Muscle of back (tissue), 3 donors: ENCODE measurements at regions not wholly inside any gene's neighbourhood (a gene's known extent, or its start where the extent isn't known, plus 50 kb on each side); places are given as distances from the start of the nearest gene placed in this dataset.
"Not testable (repeated sequence)": the region's sequence is repeated elsewhere in the genome, so short reads cannot be mapped to it uniquely, and the experiment has no call there.

Experiments
- DNase-seq, 3 donors: peaks; one replicate each; pipeline versions ENCODE4 v3.0.0 to v3.0.0-alpha.2; 2013

DNA sequence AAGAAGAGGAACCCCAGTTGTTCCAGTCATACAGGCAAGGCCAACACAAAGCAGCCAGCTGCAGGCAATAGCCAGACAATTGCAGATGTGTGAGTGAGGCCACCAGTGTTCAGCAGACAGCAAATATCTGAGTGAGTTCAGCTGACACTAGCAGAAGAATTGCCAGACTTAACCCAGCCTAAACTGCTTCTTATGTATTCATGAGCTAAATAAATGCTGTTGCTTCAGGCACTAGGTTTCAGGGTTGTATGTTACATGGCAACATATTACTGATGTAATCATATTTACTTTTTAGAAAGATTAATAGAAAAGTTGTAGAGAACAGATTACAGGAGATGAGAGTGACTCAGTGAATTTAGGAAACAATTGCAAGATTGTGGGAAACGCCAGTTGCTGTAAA is 129.8 kb upstream of the CHODL start:
- peak; percentile 18 to 76 (median 34) for DNase-seq

DNA sequence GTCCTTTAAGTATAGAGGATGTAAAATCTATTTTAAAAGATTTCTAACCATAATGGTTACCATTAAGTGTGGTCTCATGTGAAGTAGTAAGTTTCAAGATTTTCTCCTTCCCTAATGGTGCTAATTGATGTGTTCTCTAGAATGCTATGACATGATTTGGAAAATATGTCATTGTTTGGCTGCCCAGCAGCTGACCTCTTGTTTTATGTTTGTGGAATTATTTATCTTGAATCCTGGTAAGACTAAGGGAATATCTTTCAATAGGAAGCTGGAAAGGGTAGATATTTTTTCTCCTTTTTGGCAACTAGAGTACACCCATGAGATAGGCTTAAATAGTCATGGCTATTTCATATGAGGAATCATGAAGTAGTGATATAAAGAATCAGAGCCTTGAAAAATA is 139.8 kb upstream of the CHODL start:
- peak; percentile 17 to 81 (median 71) for DNase-seq

DNA sequence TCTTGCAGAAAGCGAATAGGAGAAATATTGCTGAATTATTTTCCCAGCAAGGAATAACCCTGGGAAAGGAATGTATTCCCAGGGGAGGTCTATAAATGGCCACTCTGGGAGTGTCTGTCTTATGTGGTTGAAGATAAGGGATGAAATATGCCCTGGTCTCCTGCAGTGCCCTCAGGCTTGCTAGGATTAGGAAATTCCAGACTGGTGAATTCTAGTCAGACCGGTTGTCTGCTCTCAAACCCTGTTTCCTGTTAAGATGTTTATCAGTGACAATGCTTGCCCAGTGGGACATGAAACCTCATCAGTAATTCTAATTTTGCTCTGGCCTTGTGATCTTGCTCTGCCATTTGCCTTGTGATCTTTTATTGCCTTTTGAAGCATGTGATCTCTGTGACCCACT is 148.2 kb upstream of the CHODL start:
- not testable (repeated sequence) for DNase-seq

DNA sequence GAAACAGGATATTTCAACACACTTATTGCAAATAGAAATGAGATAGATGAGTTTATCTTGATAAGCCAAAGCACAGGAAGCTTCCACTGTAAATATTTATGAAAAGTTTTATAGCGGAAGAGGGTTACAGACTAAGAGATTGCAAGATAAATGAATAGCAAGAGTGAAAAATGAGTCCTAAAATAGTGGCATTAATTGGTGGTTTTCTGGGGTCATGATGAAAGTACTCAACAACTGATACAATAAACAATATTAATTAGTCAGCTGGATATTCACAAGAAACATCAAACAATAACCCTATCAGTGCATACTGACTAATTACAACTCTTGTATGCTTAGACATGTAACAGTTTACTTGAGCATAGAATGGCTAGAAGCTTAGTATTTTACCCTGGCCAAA is 154.8 kb upstream of the CHODL start:
- DNase-seq, result no peak

DNA sequence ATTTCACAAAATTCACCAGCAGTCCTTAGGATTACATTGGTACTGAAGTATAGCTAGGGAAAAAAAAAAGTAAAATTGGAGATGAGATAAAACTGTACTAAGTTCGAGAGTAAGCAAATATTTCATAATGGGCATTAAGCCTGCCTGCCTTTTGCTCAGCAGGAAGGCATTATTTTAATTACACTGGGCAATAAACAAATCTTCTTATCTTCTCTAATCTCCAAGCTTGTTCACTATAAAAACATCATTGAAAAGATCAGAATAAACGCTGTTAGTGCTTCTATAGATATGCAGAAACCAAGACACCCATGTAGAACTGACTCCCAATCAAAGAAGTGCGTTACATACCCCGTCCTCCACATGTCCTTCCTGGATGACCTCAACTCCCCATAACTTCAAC is 174.2 kb upstream of the CHODL start:
- no peak for DNase-seq

DNA sequence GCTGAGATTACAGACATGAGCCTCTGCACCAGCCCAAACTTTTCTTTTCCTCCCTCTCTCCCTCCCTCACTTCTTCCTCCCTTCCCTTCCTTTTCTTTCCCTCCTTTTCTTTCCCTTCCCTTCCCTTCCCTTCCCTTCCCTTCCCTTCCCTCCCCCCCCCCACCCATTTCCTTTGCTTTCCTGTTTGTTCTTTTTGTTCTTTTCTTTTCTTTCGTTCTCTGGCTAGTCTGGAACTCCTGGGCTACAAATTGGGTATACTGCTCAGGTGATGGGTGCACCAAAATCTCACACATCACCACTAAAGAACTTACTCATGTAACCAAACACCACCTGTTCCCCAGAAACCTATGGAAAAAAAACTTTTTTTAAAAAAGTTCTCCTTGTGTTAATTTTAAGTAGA is 174.8 kb upstream of the CHODL start:
- DNase-seq, result no peak

DNA sequence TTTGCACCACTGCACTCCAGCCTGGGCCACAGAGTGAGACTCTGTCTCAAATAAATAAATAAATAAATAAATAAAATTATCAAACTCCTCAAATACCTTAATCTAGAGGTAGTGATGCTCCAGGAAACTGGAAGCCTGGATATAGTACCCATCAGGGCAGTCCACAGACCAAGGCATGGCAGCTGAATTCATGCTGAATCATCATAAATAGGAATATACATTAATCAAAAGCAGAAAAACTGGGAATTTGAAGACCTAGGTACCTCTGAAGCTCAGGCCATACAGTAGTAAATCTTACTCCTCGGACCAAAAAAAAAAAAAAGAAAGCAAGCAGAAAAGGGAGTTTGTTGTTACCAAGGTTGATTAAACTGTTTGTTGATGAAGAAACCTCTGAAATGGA is 184.2 kb upstream of the CHODL start:
- DNase-seq, result no peak

DNA sequence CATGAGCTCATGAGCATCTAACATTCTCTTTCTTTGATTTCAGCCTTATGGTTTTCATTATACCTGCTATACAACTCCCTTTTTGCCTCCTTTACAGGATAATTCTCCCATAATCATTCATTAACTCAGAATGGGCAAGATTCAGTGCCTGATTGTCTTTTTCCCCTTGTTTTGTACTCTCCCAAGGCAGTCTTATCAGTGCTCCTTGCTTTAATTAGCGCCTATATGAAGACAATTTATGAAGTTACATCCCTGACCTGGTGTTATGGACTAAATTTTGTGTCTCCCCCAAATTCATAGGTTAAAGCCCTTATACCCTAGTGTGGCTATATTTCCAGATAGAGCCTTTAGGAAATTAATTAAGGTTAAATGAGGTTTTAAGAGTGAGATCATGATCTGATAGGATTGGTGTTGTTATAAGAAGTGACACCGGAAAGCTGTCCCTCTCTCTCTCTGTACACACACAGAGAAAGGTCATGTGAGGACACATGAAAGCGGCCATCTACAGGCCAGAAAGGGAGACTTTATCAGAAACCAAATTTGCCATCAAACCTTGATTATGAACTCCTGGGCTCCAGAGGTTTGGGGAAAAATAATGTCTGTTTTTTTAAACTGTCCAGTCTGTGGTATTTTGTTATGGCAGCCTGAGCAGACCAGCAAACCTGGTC is 185.8 kb upstream of the CHODL start:
- no peak for DNase-seq

DNA sequence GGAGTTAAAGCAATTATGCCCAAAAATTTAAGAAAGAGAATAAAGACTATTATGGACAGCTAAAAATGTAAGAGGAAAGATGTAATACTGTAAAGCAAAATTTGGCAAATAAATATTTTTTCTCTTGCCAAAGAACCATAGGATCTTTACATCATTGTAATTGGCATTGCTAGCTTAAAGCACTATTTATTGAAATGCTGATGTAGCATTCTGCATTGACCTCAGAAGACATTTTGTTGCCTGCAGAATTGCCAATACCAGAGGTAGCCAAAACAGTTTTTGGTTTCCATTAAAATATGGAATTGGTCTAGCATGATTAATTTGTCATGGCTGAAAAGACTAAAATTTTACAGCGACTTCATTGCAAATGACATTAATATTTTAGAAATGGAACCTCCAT is 191.5 kb upstream of the CHODL start:
- no peak for DNase-seq

DNA sequence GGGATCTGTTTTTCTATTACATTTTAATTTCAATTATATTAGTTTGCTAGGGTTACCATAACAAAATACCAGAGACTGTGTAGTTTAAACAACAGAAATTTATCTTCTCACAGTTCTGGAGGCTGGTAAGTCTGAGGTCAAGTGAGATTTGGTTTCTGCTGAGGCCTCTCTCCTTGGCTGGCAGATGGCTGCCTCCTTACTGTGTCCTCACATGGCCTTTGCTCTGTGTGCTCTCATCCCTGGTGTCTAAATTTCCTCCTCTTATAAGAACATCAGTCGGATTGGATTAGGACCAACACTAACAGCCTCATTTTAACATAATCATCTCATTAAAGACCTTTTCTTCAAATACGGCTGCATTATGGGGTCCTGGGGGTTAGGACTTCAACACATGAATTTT is 195.2 kb upstream of the CHODL start:
- DNase-seq, result no peak

DNA sequence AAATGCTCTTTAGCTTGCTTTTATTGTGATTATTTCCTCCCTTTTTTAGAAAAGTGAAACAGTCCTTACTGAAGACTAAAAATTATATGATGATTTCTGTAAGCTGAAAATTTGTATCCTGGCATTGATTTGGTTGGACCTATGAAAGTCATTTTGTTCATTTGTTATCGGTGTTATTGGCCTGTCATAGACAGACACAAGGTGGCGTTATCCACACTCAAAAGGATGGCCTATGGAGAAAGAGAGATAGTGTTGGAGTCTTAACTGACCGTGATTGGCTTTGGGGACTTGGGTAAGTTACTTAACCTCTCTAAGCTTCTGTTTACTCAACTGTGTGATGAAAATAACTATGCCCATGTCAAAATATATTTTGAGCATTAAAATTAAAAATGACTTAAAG is 203.6 kb upstream of the CHODL start:
- peak; percentile 38 to 69 (median 53) for DNase-seq

DNA sequence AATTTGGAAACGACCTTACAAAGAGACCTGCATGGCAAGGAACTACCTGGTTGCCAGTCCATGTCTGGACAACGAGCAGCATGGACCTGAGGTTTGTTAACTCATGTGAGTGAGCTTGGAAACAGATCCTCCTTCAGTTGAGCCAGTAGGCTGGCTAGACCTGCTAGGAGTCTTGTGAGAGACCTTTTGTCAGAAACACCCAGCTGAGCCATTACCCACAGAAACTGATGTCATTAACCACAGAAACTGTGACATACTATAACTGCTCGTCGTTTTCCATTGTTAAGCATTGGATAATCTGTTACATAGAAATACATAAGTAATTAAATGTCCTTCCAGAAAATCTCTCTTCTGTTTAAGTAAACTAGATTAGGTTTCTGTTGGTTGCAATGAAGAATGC is 211.1 kb upstream of the C21orf91 start:
- no peak for DNase-seq

DNA sequence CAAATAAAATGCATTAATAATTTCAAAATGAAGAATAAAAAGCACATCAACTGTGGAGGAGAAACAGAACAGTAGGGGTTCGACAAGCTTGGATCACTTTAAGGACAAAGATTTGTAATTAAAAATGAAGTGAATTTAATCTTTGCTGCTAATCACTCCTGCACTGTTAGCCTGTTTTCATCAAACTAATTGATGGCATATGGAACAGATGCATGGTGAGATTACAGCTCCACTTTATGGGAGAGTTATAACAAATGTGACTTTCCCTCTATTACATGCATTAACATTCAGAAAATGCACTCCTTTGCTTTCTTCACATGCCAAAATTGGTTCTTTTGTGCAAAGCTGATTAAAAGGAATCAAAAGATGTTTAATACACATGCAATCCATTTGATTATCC is 207.2 kb upstream of the C21orf91 start:
- no peak for DNase-seq

DNA sequence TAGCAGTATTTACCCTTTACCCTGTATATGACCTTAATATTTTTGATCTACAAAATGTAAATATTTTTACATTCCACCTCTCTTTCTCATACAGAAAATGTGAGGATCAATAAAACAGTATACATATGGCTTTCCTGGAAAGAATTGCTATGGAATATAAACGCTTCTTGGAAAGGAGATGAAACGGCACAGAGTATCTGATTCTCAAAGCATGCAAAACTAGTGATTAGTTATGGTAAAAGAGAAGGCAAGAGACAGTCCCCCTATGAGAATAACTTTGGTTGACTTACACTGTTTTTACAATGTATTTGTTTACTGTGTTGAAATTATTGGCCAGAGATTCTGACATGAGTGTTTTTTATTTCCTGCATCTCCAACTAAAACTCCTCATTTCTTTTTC is 204.6 kb upstream of the C21orf91 start:
- DNase-seq, result peak in 2 of 3 donors; percentile 16 to 61

DNA sequence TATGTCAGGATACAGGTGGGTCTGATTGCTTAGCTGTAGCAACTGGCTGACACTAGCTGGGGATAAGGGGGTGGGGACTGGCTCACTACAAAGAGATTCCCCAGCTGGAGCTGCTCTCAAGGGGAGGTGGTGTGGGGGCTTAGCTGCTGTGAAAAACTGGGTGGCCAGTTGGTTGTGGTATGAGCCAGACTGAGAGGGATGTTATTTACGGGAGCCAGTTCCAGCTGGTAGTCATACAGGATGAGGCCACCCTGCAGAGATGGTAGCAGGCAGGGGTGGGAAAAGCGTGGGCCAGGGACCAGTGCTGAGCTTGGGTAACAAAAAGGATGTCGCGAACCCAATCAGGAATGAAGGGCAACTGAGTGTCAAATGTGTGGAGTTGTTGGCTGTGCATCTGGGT is 204.0 kb upstream of the C21orf91 start:
- peak in 2 of 3 donors; percentile 15 to 56 for DNase-seq

DNA sequence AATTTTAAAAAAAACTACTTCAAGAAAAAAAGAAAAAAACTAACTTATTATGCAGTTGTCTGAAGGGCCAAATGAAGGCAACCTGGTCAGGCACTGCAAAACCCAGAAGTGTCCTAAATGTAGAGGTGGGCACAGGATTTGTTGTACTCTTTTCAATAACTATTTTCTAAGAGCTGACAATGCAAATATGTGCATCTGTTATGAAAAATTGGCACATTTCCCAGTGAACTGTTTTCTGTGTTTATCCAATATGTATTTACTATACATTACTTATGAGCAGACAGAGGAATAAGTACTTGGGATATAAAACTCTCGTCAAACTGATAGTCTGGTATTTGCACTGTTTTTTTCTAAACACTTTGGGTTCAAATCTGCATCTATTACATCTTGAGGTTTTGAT is 188.0 kb upstream of the C21orf91 start:
- peak in 2 of 3 donors; percentile 22 to 82 for DNase-seq

DNA sequence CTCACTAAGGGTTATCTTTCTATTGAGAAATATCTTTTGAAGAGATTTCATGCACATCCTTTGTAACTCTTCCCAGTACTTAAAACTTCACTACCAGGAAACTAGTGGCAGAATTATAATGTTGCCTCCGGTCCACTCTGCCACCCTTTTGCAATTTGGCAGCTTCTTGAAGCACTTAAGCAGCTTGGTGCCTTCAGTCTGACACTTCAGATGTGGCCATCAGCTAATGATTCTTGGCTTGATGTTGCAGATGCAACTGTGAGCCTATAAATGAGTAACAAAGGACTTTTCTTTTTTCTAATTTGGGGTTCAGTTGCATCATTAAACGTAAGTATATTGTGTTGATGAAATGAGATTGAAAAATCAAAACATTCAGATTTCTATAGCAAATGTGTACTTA is 187.5 kb upstream of the C21orf91 start:
- DNase-seq, result no peak

DNA sequence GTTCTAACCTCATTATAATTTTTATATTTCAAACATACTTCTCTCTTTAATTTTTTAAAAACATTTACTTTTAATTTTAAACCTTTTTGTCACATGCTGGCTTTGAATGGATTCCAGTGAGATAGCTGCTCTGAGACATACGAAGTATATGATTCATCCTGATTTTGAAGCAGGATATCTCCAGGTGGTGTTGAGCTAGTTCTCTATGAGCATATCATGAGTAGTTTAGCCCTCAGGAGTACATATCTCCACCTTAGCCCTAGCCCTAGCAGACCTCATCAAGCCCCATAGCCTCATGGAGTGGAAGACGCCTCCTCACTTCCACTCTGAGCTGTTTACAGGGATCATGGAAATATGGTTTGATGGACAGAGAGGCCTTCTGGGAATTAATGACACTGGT is 183.2 kb upstream of the C21orf91 start:
- no peak for DNase-seq

DNA sequence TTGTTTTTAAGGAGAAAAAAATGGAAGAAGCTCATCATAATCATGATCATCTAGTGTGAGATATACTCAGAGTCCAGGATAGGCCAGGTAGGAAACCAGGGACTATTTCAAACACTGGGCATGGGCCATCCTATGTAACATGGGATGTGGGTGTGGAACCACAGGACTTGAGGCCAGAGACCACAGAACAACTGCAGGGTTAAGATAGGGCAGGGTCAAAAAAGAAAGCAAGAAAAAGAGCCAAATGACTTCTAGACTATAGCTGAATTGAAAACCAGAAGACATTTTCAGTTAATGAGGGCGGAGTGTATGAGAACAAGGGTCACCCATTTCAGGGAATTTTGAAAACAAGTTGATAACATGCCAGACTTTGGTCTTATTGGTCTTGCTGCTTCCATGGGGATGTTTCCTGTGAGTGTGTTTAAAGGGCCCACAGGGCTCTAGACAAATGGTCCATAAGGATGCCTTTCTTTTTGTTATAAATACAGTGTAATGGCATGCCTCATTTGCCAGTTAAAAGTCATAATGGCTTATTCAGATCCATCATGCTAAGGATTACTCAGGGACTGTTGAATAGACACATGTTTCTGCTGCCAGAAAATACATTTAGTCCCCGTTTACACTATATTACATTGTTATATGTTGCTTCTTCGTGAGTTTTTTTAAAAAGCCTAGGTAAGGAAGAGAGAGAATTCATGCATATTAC is 182.0 kb upstream of the C21orf91 start:
- peak in 1 of 3 donors; percentile 48 for DNase-seq

DNA sequence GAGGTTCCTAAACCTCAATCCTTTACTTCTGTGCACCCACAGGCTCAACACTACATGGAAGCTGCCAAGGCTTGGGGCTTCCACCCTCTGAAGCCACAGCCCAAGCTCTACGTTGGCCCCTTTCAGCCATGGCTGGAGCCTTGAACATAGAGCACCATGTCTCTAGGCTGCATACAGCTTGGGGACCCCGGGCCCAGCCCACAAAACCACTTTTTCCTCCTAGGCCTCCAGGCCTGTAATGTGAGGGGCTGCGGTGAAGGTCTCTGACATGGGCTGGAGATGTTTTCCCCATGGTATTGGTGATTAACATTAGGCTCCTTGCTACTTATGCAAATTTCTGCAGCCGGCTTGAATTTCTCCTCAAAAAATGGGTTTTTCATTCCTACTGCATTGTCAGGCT is 179.4 kb upstream of the C21orf91 start:
- DNase-seq, result not testable (repeated sequence)

DNA sequence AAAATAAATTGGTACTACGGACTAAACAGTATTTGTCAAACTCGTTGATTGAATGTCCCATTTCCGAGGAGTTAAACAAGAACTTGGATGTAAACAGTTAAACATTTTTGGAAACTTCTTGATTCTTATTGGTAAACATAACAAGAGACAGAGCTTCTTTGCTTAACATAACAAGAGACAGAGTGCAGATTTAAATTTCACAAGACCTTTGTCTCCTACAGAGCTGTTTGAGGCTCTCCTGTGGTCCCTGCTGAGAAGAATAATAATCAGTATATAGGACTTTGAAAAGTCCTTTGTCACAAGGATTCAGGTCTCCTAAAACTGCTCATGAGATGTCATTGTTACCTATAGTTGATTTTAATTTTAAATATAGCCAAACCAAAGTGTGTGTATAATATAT is 170.6 kb upstream of the C21orf91 start:
- DNase-seq, result no peak

DNA sequence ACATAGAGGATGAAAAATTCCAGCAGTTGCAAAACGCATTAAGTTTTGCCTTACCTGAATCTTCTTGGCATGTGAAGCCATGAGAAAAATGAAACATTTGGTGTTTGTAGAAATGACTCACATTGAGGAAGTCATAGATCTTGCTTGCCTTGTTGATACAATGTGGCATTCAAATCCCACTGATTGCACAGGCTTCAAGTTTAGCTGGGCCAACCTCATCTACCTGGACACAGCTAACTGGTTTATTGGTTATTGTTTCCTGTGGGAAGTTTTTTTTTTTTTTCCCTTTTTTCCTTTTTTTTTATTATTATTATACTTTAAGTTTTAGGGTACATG is 168.9 kb upstream of the C21orf91 start:
- no peak for DNase-seq

DNA sequence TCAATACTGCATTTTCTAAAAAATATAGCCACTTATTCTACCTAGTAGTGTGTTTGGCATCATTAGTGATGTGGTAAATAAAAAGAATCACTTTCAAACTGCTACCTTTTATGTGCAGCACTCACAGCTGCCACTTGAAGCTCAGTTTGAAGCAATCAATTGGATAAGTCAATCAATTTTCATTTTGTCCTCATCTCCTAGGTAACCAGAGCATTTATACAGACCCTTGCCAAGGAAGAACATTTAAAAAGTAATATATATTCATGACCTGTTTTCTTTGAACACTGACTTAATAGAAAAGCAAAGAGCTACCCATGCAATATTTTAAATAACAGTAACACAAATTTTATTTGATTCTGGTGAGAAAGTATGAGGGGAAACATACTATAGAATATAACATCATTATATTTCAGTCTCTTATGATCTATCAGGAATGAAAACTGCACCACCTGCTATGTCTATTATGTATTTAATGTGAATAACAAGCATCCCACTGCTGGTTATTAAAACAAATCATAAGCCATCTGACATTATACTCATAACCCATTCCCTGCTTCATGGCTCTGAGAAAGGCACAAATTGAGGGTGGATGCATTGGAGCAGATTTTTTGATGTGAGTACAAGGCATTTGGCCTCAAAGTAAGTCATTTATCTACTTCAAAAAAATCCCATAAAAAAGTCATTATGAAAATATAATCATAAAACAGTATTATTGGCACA is 168.4 kb upstream of the C21orf91 start:
- DNase-seq, result peak in 2 of 3 donors; percentile 49 to 73
